Spleen (tissue), 11 donors: ENCODE measurements at regions not wholly inside any gene's neighbourhood (a gene's known extent, or its start where the extent isn't known, plus 50 kb on each side); places are given as distances from the start of the nearest gene placed in this dataset.

Experiments
- DNase-seq: peaks from one replicate; pipeline ENCODE4 v3.0.0-alpha.2; 2020
- H3K27ac ChIP-seq, 8 donors: fragments of 200-600 bp; sonication (generic) in 7 of 8; 1 replicate in 4 of 8; 2 replicates in 4 of 8; pipeline versions ENCODE4 v1.5.0 to v1.8.0; 2016 to 2021; ENCODE audit warnings: inconsistent platforms in 4 of 8, mild to moderate bottlenecking in 4 of 8, moderate library complexity in 1 of 8
- H3K27me3 ChIP-seq, 7 donors: fragments of 200-600 bp; sonication (generic) in 6 of 7; replicated peaks in 1 of 7; 1 replicate in 4 of 7; 2 replicates in 3 of 7; pipeline versions ENCODE4 v1.5.0 to v1.8.0; 2016 to 2021; ENCODE audit warnings: inconsistent platforms in 3 of 7, mild to moderate bottlenecking in 1 of 7
- H3K36me3 ChIP-seq, 6 donors: fragments of 200-600 bp; sonication (generic) in 5 of 6; 1 replicate in 4 of 6; 2 replicates in 2 of 6; pipeline versions ENCODE4 v1.5.0 to v1.8.0; 2016 to 2021; ENCODE audit warnings: inconsistent platforms in 2 of 6
- H3K4me1 ChIP-seq, 6 donors: fragments of 200-600 bp; sonication (generic) in 5 of 6; 1 replicate in 3 of 6; 2 replicates in 3 of 6; pipeline versions ENCODE4 v1.5.0 to v1.8.0; 2016 to 2021; ENCODE audit warnings: inconsistent platforms in 3 of 6
- H3K4me3 ChIP-seq, 8 donors: fragments of 200-600 bp; sonication (generic) in 7 of 8; 1 replicate in 4 of 8; 2 replicates in 4 of 8; pipeline versions ENCODE4 v1.5.0 to v1.8.0; 2016 to 2021; ENCODE audit warnings: inconsistent platforms in 4 of 8, mild to moderate bottlenecking in 4 of 8, moderate library complexity in 2 of 8
- H3K9me3 ChIP-seq, 8 donors: fragments of 200-600 bp; sonication (generic) in 7 of 8; 1 replicate in 4 of 8; 2 replicates in 4 of 8; pipeline versions ENCODE4 v1.5.0 to v1.8.0; 2016 to 2021; ENCODE audit warnings: inconsistent platforms in 4 of 8
- CTCF ChIP-seq, 11 experiments: fragments of 200-600 bp in 7 of 11; fragments of 450-650 bp in 4 of 11; sonication (generic) in 4 of 11; IDR thresholded peaks in 8 of 11; conservative IDR thresholded peaks in 3 of 11; 1 replicate in 7 of 11; 2 replicates in 4 of 11; pipeline versions ENCODE4 v1.4.0 to v1.8.0; 2016 to 2021; ENCODE audit warnings: antibody characterized with exemption in 11 of 11, inconsistent platforms in 4 of 11, mild to moderate bottlenecking in 1 of 11
- POLR2A ChIP-seq, 3 donors: fragments of 450-650 bp; IDR thresholded peaks; one replicate each; pipeline ENCODE4 v1.5.1; 2017; ENCODE audit warnings: antibody characterized with exemption in 3 of 3, mild to moderate bottlenecking in 1 of 3
- POLR2AphosphoS5 ChIP-seq, 3 donors: sonication (generic); formaldehyde crosslinking; IDR thresholded peaks; one replicate each; pipeline ENCODE4 v1.5.1; 2017; ENCODE audit warnings: antibody characterized with exemption in 3 of 3
- WGBS, 5 donors: extraction: QIAGEN DNeasy Blood & Tissue Kit in 3 of 5; methylation state at CpG; one replicate each; pipeline versions ENCODE4 v1.1.5 to v1.1.7; 2013 to 2018; 5-methylcytosine and 5-hydroxymethylcytosine counted together
- intact Hi-C: fragments of 100-400 bp; cut with DNase I; formaldehyde crosslinking; loops from one replicate; pipeline ENCODE4 v1.15.0; 2023; ENCODE audit warnings: low total_unique reads
- donor health status: healthy with polysubstance abuse.
- donor health status: DM: no; HTN: no; CAD: no; lungs with moderate emphysema.
- donor health status: DM: no; HTN: no; CAD: no.
- donor health status: Bipolar disorder and iron deficiency.
- donor health status: healthy.
- donor health status: DM: no; HTN: no; CAD: no.
- donor health status: DM: yes; HTN: yes; CAD: no.

DNA sequence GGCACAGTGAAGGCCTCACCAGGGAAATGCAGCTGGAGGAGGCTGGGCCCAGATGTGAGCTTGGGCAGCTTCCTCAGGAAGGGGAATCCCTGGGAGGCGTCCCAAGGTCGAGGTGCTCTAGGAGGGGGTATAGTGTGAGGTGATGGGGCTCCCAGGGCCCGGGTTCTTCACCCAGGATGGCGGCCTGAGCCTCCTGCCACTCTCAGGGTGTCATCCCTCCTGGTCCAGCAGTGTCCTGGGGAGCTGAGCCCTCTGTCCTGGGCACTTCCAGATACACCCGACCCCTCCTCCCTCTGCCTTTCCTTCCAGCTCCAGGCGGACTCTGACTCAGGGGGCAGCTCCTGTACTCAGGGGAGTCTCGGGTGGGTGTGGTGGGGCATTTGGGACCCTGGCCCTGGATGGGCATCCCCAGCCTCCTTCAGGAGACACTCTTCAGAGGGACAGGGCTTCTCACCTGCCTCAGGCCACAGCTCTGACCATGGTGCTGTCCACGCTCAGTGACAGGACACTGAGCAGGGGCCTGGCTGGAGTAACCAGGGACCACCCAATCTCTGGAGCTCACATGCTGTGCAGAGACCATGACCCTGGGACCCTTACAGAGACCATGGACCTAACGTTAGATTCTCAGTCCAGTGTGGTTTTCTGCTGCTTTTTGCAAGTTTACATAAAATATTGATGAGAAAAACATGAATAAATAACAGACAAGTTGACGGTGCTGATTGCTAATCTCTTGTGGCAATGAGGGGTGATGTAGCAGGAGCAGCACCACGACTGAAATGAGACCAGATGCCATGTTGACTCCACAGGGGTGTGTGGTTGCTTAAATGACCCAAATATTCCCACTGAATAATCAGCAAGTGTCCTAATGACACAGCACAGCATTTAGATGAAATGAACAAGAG lies 101.9 kb downstream of the GGTLC2 start:
- peak overlapping the region in 3 of 8 donors; percentile 8 to 67 (median 38) for H3K27ac ChIP-seq
- TF ChIP-seq POLR2A (IDR thresholded peaks at IDR 0.05) (no peak), CTCF (IDR thresholded peaks at IDR 0.05 in 8 of 11, conservative IDR thresholded peaks at IDR 0.05 in 3 of 11) (no peak), POLR2AphosphoS5 (IDR thresholded peaks at IDR 0.05) (no peak)
- no peaks in the 10 kb centered on the region for H3K36me3 ChIP-seq
- no peaks in the 10 kb centered on the region for H3K27me3 ChIP-seq
- no peak overlapping the region for H3K4me3 ChIP-seq
- no peak for DNase-seq
- intact Hi-C loops: no loop called here
- H3K9me3 ChIP-seq: no peaks in the 10 kb centered on the region
- WGBS, 5 donors: 66 to 75% (median 73%) methylated on average over 10 to 11 of the region's 11 CpGs
- H3K4me1 ChIP-seq: peaks cover 0 to 30% (median 22%) of the 10 kb centered on the region in 6 donors

- Histone ChIP-seq H3K27ac (peak overlapping the region in 3 of 8 donors; percentile 38 to 67 (median 38)), H3K36me3 (no peaks in the 10 kb centered on the region), H3K9me3 (no peaks in the 10 kb centered on the region), H3K27me3 (no peaks in the 10 kb centered on the region), H3K4me3 (no peak overlapping the region), H3K4me1 (peaks cover 0 to 30% (median 22%) of the 10 kb centered on the region in 6 donors)
- intact Hi-C loops: no loop called here
- no peak for DNase-seq
- 41 to 75% (median 62%) methylated on average over 5 to 8 of the region's 8 CpGs for WGBS, 5 donors
- no peak for TF ChIP-seq CTCF (IDR thresholded peaks at IDR 0.05 in 8 of 11, conservative IDR thresholded peaks at IDR 0.05 in 3 of 11)
These were observed 102.8 kb downstream of the GGTLC2 start for GRCh38 chr22:22746963-22747933.

- no peak overlapping the region for H3K4me3 ChIP-seq
- no peaks in the 10 kb centered on the region for H3K36me3 ChIP-seq
- H3K27me3 ChIP-seq: no peaks in the 10 kb centered on the region
- H3K27ac ChIP-seq: no peak overlapping the region
- DNase-seq: no peak
- peaks cover 0 to 40% (median 31%) of the 10 kb centered on the region in 6 donors for H3K4me1 ChIP-seq
- TF ChIP-seq POLR2A (IDR thresholded peaks at IDR 0.05) (no peak), CTCF (IDR thresholded peaks at IDR 0.05 in 8 of 11, conservative IDR thresholded peaks at IDR 0.05 in 3 of 11) (peak; percentile 26 to 84 (median 69))
- WGBS, 5 donors: 52 to 79% (median 54%) methylated on average over 3 to 5 of the region's 5 CpGs
- intact Hi-C loops: no loop called here
- no peaks in the 10 kb centered on the region for H3K9me3 ChIP-seq
These were observed 103.9 kb downstream of the GGTLC2 start for GRCh38 chr22:22748297-22748743.
